ENCODE measurements at regions not wholly inside any gene's neighbourhood (a gene's known extent, or its start where the extent isn't known, plus 50 kb on each side); places are given as distances from the start of the nearest gene placed in this dataset.

DNA sequence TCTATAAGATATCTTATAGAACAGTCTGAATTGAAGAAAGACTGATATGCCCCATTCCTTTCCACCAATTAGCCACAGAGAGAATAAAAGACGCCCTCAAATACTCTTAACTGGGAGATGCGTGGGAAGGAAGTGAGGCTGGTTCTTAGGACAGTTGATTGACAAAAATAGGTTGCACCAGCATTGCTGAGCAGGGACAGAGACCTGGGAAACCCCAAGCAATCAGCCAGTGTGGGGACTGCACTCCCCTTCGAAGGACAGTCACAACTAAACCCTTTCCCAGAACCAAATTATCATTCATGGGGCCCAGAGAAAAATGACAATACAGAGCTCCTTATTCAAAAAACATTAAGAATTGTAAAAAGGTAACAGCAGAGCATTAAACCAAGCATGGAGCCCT, 196.9 kb upstream of the GHITM start:
- TF ChIP-seq, protein P1, sequence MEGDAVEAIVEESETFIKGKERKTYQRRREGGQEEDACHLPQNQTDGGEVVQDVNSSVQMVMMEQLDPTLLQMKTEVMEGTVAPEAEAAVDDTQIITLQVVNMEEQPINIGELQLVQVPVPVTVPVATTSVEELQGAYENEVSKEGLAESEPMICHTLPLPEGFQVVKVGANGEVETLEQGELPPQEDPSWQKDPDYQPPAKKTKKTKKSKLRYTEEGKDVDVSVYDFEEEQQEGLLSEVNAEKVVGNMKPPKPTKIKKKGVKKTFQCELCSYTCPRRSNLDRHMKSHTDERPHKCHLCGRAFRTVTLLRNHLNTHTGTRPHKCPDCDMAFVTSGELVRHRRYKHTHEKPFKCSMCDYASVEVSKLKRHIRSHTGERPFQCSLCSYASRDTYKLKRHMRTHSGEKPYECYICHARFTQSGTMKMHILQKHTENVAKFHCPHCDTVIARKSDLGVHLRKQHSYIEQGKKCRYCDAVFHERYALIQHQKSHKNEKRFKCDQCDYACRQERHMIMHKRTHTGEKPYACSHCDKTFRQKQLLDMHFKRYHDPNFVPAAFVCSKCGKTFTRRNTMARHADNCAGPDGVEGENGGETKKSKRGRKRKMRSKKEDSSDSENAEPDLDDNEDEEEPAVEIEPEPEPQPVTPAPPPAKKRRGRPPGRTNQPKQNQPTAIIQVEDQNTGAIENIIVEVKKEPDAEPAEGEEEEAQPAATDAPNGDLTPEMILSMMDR (IDR thresholded peaks at IDR 0.05): no peak
- TF ChIP-seq POLR2A (IDR thresholded peaks at IDR 0.05): no peak

All from thyroid gland (tissue), 4 donors.